Liver (tissue), 3 donors: ENCODE measurements at regions not wholly inside any gene's neighbourhood (a gene's known extent, or its start where the extent isn't known, plus 50 kb on each side); places are given as distances from the start of the nearest gene placed in this dataset.

Experiments
- EGR1 ChIP-seq, 2 donors: IDR thresholded peaks; 2 replicates each; pipeline ENCODE4 v1.6.1; 2016 to 2018; ENCODE audit warnings: antibody characterized with exemption in 2 of 2, low read depth in 2 of 2
- TF ChIP-seq, protein P1 (sequence below): fragments of 150-350 bp; IDR thresholded peaks from 2 replicates; pipeline ENCODE4 v1.5.1; 2017; ENCODE audit warnings: improper control_type of control experiment, low read depth, low read length; ENCODE audit not compliant: missing input control
- donor health status: healthy.
- donor health status: healthy.

GRCh38 chr4:182073278-182073677, 169.9 kb upstream of the TENM3 start:
- no peak for TF ChIP-seq EGR1 (IDR thresholded peaks at IDR 0.05; ENCODE audit: low read depth in 2 of 2)
- TF ChIP-seq, protein P1, sequence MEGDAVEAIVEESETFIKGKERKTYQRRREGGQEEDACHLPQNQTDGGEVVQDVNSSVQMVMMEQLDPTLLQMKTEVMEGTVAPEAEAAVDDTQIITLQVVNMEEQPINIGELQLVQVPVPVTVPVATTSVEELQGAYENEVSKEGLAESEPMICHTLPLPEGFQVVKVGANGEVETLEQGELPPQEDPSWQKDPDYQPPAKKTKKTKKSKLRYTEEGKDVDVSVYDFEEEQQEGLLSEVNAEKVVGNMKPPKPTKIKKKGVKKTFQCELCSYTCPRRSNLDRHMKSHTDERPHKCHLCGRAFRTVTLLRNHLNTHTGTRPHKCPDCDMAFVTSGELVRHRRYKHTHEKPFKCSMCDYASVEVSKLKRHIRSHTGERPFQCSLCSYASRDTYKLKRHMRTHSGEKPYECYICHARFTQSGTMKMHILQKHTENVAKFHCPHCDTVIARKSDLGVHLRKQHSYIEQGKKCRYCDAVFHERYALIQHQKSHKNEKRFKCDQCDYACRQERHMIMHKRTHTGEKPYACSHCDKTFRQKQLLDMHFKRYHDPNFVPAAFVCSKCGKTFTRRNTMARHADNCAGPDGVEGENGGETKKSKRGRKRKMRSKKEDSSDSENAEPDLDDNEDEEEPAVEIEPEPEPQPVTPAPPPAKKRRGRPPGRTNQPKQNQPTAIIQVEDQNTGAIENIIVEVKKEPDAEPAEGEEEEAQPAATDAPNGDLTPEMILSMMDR, result no peak
